Ureter (tissue), 1 donor: ENCODE measurements at regions not wholly inside any gene's neighbourhood (a gene's known extent, or its start where the extent isn't known, plus 50 kb on each side); places are given as distances from the start of the nearest gene placed in this dataset.
"Not testable (repeated sequence)": the region's sequence is repeated elsewhere in the genome, so short reads cannot be mapped to it uniquely, and the experiment has no call there.

Experiments
- DNase-seq: peaks from one replicate; pipeline ENCODE4 v3.0.0-alpha.2; 2020; ENCODE audit warnings: low spot score
- donor health status: DM: yes; HTN: yes; CAD: no.

DNA sequence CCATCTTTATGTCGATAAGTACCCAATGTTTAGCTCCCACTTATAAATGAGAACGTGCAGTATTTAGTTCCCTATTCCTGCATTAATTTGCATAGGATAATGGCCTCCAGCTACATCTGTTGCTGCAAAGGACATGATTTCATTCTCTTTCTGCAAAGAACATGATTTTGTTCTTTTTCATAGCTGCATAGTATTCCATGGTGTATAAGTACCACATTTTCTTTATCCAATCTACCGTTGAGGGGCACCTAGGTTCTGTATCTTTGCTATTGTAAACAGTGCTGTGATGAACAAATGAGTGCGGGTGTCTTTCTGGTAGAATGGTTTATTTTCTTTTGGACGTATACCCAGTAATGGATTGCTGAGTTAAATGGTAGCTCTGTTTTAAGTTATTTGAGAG lies 63.0 kb downstream of the HLX start:
- DNase-seq: no peak

GRCh38 chr1:220942914-220943313 lies 63.7 kb downstream of the HLX start:
- not testable (repeated sequence) for DNase-seq

- no peak for DNase-seq
Observed at GRCh38 chr1:220943319-220943996, 64.2 kb downstream of the HLX start.

DNA sequence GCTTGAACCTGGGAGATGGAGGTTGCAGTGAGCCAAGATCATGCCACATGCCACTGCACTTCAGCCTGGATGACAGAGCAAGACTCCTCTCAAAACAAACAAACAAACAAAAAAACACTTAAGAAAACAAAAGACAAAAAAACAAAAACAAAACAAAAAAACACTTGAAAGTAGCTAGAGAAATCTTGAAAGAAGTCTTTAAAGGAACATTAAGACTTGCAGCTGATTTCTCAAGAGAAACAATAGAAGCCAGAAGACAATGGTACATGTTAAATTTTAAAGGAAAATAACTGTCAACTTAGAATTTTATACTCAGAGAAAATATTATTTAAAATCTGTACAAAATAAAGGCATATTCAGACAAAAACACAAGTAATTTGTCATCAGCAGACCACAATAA lies 71.3 kb downstream of the HLX start:
- DNase-seq: no peak

DNA sequence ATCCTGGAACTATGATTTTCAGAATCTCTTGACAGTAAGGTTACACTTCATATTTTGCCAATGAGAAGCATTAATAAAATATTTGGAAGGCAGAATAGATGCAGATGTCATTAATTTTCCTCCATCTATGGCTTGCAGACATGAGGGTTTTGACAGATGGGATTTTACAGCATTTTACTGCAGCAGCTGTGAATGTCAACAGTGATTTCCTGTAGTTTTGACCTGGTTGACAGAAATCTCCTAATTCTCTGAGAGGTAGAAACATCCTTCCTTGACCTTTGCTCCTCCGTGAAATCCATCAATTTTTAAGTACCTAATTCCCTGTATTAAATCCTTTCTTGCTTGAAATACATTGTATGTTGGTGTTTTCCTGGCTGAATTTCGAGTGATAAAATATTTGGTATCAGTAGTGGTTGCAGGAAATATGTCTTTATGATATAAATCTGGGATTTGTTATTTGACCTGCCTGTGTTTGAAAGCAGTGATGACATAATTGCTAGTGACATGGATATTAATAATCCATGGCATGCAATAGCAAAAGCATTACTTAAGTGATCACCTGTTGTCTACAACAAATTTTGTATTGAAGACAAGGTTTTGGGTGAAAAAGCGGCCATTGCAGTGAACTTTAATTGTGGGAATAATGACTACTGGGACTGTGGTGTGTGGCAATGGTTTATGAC lies 73.9 kb downstream of the HLX start:
- no peak for DNase-seq

DNA sequence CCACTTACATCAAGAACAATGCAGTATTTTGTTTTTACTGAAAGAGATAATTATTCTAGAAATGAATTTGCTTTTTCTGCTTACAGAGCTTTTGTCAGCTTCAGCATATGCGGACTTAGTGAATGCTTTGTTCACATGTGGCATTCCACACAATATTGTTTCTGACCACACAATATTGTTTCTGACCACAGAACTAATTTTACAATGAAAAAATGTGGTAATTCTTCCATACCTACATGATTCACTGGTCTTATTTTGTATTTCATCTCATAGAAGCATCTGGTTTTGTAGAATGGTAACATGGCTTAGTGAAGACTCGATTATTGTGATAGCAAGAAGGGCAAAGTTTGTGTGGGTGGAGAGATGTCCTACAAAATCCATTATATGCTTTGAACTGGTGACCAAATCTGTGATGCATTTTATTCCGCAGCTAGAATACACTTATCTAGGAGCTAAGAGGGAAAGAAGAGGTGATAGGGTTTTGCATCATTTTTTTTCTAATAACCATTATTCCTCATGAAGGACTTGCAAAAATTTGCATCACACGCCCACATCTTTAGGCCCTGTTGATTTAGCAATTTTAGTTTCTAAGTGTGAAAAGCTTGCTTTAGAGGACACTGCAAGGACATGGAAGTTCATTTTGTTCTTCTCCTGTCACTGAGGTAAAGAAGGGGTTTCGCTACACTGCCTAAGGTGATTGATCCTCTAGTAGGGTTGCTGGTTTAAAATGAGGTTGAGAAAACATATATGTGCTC lies 75.3 kb downstream of the HLX start:
- DNase-seq: no peak

- DNase-seq: no peak
Observed at GRCh38 chr1:220955116-220955515, 75.9 kb downstream of the HLX start.

GRCh38 chr1:220956501-220957232 lies 77.4 kb downstream of the HLX start:
- no peak for DNase-seq

DNA sequence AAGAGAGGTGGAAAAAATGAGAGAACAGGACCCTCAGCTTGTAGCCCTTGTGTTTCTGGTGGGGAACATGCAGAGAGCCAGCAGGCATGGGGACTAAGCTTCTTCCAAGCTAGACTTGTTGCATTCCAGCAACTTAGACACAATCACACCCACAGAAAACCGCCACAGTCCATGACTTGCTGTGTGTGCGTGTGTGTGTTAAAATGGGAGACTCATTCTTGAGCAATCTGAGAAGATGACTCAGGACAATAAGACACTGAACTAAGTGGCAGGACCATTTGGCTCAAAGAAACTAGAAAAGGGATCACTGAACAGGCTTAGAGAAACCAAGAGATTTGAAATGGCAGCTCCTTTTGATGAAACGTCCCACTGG lies 78.0 kb downstream of the HLX start:
- DNase-seq: no peak

DNA sequence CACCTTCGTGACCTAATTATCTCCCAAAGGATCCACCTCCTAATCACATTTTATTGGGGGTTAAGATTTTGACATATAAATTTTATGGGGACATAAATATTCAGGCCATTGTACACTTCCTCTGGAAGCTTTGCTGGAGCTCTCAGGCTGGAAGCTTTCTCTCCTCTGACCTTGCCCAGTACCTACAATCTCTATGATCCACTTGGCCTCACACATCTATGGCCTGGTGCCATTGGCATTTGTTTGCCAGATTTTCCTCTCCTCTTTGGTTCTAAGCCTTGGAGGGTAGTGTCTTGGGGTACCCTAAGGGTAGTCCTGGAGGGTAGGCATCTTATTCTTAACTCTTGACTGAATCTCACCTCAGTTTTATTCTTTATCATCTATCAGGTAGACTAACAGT lies 79.0 kb downstream of the HLX start:
- no peak for DNase-seq

- DNase-seq: no peak
Observed at GRCh38 chr1:220962031-220962751, 82.9 kb downstream of the HLX start.

GRCh38 chr1:220966041-220966440 lies 86.8 kb downstream of the HLX start:
- no peak for DNase-seq

GRCh38 chr1:220966473-220966872 lies 87.2 kb downstream of the HLX start:
- DNase-seq: no peak

GRCh38 chr1:220966881-220967611 lies 87.8 kb downstream of the HLX start:
- no peak for DNase-seq

DNA sequence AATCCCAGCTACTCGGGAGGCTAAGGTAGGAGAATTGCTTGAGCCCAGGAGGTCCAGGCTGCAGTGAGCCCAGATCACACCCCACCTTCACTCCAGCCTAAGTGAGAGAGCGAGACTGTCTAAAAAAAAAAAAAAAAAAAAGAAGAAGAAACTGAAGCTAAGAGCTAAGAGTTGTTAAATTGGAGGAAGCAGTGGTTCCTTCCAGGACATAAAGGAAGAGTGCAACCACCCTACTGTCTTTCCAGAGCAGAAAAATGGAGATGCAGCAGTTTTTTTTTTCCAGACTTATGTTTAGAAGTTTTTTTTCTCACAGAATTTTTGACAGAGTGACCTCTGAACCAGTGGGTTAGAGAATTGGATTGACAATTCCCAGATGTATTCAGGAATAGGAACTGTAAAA lies 88.7 kb downstream of the HLX start:
- no peak for DNase-seq

GRCh38 chr1:220969281-220969680 lies 90.0 kb downstream of the HLX start:
- not testable (repeated sequence) for DNase-seq

DNA sequence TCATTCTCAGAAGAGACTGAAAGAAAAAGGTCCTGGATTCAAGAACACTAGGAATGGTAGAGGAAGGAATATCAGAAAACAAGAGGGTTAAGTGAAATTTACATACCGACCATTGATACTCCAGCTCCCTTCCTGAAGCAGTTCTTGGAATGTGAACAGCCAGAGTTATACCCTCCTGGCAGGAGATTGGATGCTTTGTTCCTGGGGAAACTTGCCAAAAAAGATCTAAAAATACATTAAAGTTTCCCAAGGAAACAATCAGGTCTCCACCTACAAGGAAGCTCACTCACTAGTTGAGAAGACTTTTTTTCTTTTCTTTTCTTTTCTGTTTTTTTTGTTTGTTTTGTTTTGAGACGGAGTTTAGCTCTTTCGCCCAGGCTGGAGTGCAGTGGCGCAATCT lies 91.1 kb downstream of the HLX start:
- DNase-seq: no peak

- no peak for DNase-seq
Observed at GRCh38 chr1:220971221-220971620, 92.0 kb downstream of the HLX start.

DNA sequence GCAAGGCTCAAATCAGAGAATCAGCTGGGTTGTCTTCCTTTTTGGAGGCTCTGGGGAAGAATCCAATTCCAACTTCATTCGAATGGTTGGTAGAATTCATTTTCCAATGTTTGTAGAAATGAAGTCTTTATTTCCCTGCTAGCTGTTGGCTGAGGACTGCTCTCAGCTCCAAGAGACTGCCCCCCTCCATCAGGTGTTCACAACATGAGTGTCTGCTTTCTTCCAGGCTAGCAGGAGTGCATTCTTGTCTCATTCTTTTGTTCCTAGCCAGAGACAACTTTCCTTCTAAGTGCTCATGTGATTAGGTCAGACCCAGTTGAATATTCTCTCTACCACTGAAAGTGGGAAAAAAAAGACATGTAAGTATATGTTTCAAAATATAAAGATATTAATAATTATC lies 95.2 kb downstream of the HLX start:
- no peak for DNase-seq

DNA sequence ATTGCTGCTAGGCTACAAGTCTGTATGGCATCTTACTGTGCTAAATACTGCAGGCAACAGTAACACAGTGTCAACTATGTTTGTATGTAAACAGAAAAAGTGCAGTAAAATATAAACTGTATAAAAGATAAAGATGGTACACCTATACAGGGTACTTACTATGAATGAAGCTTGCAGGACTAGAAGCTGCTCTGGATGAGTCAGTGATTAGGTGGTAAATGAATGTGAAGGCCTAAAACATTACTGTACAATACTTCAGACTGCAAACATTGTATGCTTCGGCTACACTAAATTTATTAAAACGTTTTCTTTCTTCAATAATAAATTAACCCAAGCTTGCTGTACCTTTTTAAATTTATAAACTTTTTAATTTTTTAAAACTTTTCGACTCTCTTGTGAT lies 97.1 kb downstream of the HLX start:
- DNase-seq: no peak

DNA sequence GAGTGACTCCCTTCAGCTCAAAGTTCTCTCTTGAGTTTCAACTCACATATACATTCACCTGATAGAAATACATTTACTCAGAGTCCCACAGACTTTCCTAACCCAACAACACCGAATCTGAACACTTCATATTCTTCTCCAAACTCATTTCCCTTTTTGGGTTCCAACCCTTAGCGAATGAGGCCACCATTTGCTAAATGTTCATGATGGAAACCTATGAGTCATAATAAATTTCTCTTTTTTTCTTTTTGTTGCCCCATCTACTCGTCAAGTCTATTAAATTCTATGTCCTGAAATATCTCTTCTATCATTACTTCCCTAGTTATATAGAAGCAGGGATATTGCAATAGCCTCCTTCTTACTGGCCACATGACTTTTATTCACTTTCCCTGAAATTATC lies 100.1 kb downstream of the HLX start:
- no peak for DNase-seq
